SK-N-SH (cell line): ENCODE measurements at regions not wholly inside any gene's neighbourhood (a gene's known extent, or its start where the extent isn't known, plus 50 kb on each side); places are given as distances from the start of the nearest gene placed in this dataset.
A peak's percentile ranks its signal among the peaks of the same experiment; 100 is the strongest.

Source experiments
- CTCF ChIA-PET: fragments of 300-600, 350-600 bp; formaldehyde crosslinking; extraction: SDS; loops from one replicate; lab custom pipeline; 2021; lab: Yijun Ruan, JAX
- POLR2A ChIA-PET: fragments of 350-600 bp; sonication (Branson Sonifier 250); formaldehyde crosslinking; extraction: SDS; loops from one replicate; lab custom pipeline; 2020; ENCODE audit warnings: antibody characterized with exemption, inconsistent platforms; lab: Yijun Ruan, JAX
- DNase-seq: peaks from one replicate; pipeline ENCODE4 v3.0.0; 2012
- H2AFZ ChIP-seq: fragments of 200-600 bp; sonication (generic); 2 replicates; pipeline ENCODE4 v1.8.1; 2016; ENCODE audit warnings: antibody characterized with exemption, mild to moderate bottlenecking, low read depth
- H3F3A ChIP-seq: fragments of 200-600 bp; sonication (generic); replicated peaks from 2 replicates; pipeline ENCODE3; 2016; ENCODE audit warnings: antibody characterized with exemption, mild to moderate bottlenecking; ENCODE audit not compliant: insufficient read depth
- H3K27ac ChIP-seq, 2 experiments: fragments of 200-500 bp in 1 of 2; fragments of 200-600 bp in 1 of 2; sonication (Bioruptor generic) in 1 of 2; sonication (generic), shearing (Covaris generic) in 1 of 2; 2 replicates each; pipeline versions ENCODE4 v1.5.1 to v1.6.1; 2014 to 2016; ENCODE audit warnings: low read depth in 2 of 2, inconsistent platforms in 1 of 2, low read length in 1 of 2, mild to moderate bottlenecking in 1 of 2, mixed read lengths in 1 of 2
- H3K27me3 ChIP-seq: fragments of 200-600 bp; sonication (generic), shearing (Covaris generic); 2 replicates; pipeline ENCODE4 v1.6.1; 2016; ENCODE audit warnings: mixed run types; ENCODE audit not compliant: insufficient read depth
- H3K36me3 ChIP-seq, 2 experiments: fragments of 200-500 bp in 1 of 2; fragments of 200-600 bp in 1 of 2; sonication (Bioruptor generic) in 1 of 2; sonication (generic) in 1 of 2; replicated peaks in 1 of 2; 2 replicates each; pipeline versions ENCODE3 to v1.5.1; 2014 to 2016; ENCODE audit warnings: low read length in 1 of 2, mild to moderate bottlenecking in 1 of 2; ENCODE audit not compliant: insufficient read depth in 2 of 2, control insufficient read depth in 1 of 2
- H3K4me1 ChIP-seq, 2 experiments: fragments of 200-500 bp in 1 of 2; fragments of 200-600 bp in 1 of 2; sonication (Bioruptor generic) in 1 of 2; sonication (generic), shearing (Covaris generic) in 1 of 2; 2 replicates each; pipeline versions ENCODE4 v1.5.1 to v1.6.1; 2014 to 2016; ENCODE audit warnings: low read depth in 1 of 2, low read length in 1 of 2, mixed run types in 1 of 2; ENCODE audit not compliant: insufficient read depth in 2 of 2, control insufficient read depth in 1 of 2
- H3K4me2 ChIP-seq: fragments of 200-600 bp; sonication (generic), shearing (Covaris generic); 2 replicates; pipeline ENCODE4 v1.6.1; 2017; ENCODE audit warnings: mixed run types
- H3K4me3 ChIP-seq, 2 experiments: fragments of 200-500 bp in 1 of 2; fragments of 200-600 bp in 1 of 2; sonication (Bioruptor generic) in 1 of 2; sonication (generic), shearing (Covaris generic) in 1 of 2; 2 replicates each; pipeline versions ENCODE4 v1.5.1 to v1.8.1; 2014 to 2016; ENCODE audit warnings: low read depth in 2 of 2, inconsistent platforms in 1 of 2, low read length in 1 of 2, mild to moderate bottlenecking in 1 of 2, mixed read lengths in 1 of 2, moderate library complexity in 1 of 2
- H3K79me2 ChIP-seq: fragments of 200-600 bp; sonication (generic); 2 replicates; pipeline ENCODE4 v1.8.1; 2017; ENCODE audit warnings: mild to moderate bottlenecking; ENCODE audit not compliant: insufficient read depth
- H3K9ac ChIP-seq: fragments of 200-600 bp; sonication (generic); 2 replicates; pipeline ENCODE4 v1.6.1; 2017; ENCODE audit warnings: mixed run types
- H3K9me2 ChIP-seq: fragments of 200-600 bp; sonication (generic); 2 replicates; pipeline ENCODE4 v1.6.1; 2017; ENCODE audit warnings: mixed run types
- H3K9me3 ChIP-seq: fragments of 200-600 bp; sonication (generic); 2 replicates; pipeline ENCODE4 v1.6.1; 2017; ENCODE audit warnings: mixed run types, mild to moderate bottlenecking, moderate library complexity
- H4K20me1 ChIP-seq: fragments of 200-600 bp; sonication (generic); 2 replicates; pipeline ENCODE4 v1.6.1; 2017; ENCODE audit warnings: mild to moderate bottlenecking, mixed run types; ENCODE audit not compliant: insufficient read depth
- CHD2 ChIP-seq: fragments of 150-350 bp; IDR thresholded peaks from 2 replicates; pipeline ENCODE4 v1.6.1; 2018; ENCODE audit warnings: low read length; ENCODE audit not compliant: partially characterized antibody
- ELF1 ChIP-seq: IDR thresholded peaks from 2 replicates; pipeline ENCODE4 v1.4.0; 2012
- FOXJ3 ChIP-seq: sonication (generic); formaldehyde crosslinking; IDR thresholded peaks from 2 replicates; pipeline ENCODE4 v1.5.1; 2020; ENCODE audit warnings: mild to moderate bottlenecking, missing genetic modification reagents
- GATA2 ChIP-seq: sonication (generic); formaldehyde crosslinking; IDR thresholded peaks from 2 replicates; pipeline ENCODE4 v1.5.0; 2020; ENCODE audit warnings: mild to moderate bottlenecking, missing genetic modification reagents
- MAX ChIP-seq: IDR thresholded peaks from 2 replicates; pipeline ENCODE4 v1.4.0; 2012; ENCODE audit warnings: low read depth
- MXI1 ChIP-seq: IDR thresholded peaks from 2 replicates; pipeline ENCODE4 v1.6.1; 2012; ENCODE audit warnings: mild to moderate bottlenecking, low read depth, low read length, improper control_type of control experiment
- PBX3 ChIP-seq: IDR thresholded peaks from 2 replicates; pipeline ENCODE4; 2012
- RAD21 ChIP-seq: IDR thresholded peaks from 2 replicates; pipeline ENCODE4 v1.6.1; 2012; ENCODE audit warnings: mild to moderate bottlenecking, low read length
- RCOR1 ChIP-seq: fragments of 150-350 bp; IDR thresholded peaks from 2 replicates; pipeline ENCODE4 v1.6.1; 2017; ENCODE audit warnings: antibody characterized with exemption, low read length
- USF2 ChIP-seq: fragments of 150-350 bp; IDR thresholded peaks from 2 replicates; pipeline ENCODE4 v1.6.1; 2017; ENCODE audit warnings: antibody characterized with exemption, low read length, low read depth, borderline replicate concordance
- WGBS: methylation state at CpG from one replicate; pipeline ENCODE4 v1.1.6; 2017; ENCODE audit warnings: low lambda C conversion rate; 5-methylcytosine and 5-hydroxymethylcytosine counted together

DNA sequence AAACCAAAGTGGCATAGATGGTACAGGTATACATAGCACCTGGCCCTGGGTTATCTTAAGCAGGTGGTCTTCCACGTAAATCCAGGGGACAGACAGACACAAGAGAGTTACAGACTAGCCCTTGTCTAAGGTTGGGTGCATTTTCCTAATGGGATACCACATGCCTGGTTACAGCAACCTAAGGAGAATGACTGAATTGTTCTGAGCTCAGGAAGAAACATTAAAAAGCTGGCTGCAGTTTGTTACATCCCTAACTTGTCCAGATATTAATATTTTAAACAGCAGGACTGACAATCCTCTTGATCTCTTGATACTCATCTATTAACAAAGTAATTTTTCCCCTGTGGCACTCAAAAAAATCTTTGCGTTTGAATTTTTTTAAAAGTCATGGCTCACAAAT lies 102.2 kb upstream of the SERP2 start:
- Histone ChIP-seq H3K4me3 (no peak overlapping the region), H3K9me2 (no peaks in the 10 kb centered on the region), H3K4me1 (peaks cover 3 to 51% of the 10 kb centered on the region in 2 experiments; a peak in 2 of 4 replicates), H3K27me3 (no peaks in the 10 kb centered on the region), H3K9me3 (no peaks in the 10 kb centered on the region), H3K36me3 (no peaks in the 10 kb centered on the region), H3K79me2 (no peaks in the 10 kb centered on the region), H3K27ac (peak overlapping the region in 1 of 2 experiments; percentile 87; a peak in 3 of 4 replicates), H3F3A (no peaks in the 10 kb centered on the region), H4K20me1 (no peaks in the 10 kb centered on the region), H3K9ac (no peak overlapping the region), H2AFZ (no peak overlapping the region), H3K4me2 (no peak overlapping the region)
- no peak for DNase-seq
- POLR2A ChIA-PET = interaction anchor here (1.1 to 1.7 kb wide), 3 partner anchors 22 to 165 kb away, joined by 5 to 7 read pairs (median 6); no protein-coding TSS in a partner anchor
- no peak for TF ChIP-seq CHD2
- CTCF ChIA-PET = interaction anchor here (1.1 to 2.1 kb wide), 3 partner anchors 11 to 167 kb away, joined by 3 to 9 read pairs (median 5); no protein-coding TSS in a partner anchor
- 87% methylated on average over 2 of the region's 2 CpGs for WGBS

DNA sequence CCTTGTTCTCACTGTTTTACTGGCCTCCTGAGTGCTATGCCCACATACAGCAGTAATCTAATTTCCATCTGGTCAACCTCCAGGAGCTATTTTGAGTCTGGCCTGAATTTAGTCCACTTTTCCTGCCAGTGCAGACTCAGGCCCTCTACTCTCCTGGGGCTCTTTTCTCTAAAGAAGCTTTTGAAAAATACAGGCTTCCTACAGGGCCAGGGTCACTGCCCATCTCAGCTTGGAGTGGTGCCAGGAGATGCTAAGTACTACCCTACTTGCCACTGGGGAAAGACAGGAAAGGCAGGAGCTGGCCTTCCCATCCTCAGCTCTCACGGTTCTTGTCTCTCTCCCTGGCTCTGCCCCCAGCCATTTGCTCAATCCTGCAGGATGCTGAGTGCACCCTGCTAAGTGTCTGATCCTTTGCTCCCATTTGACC lies 101.7 kb upstream of the SERP2 start:
- no peaks in the 10 kb centered on the region for H3F3A ChIP-seq
- H3K9me3 ChIP-seq = no peaks in the 10 kb centered on the region
- no peaks in the 10 kb centered on the region for H3K27me3 ChIP-seq
- H3K9me2 ChIP-seq = no peaks in the 10 kb centered on the region
- DNase-seq = peak; percentile 55
- no peak overlapping the region for H3K9ac ChIP-seq
- H2AFZ ChIP-seq = no peak overlapping the region
- H3K27ac ChIP-seq = peak overlapping the region in 1 of 2 experiments; percentile 87; a peak in 3 of 4 replicates
- TF ChIP-seq MXI1 = peak; percentile 48; the same call in 1 of the 2 replicates
- no peak for TF ChIP-seq MAX
- no peak for TF ChIP-seq USF2
- peak; percentile 27 for TF ChIP-seq RAD21
- TF ChIP-seq ELF1 = no peak
- peak; percentile 28; the same call in 1 of the 2 replicates for TF ChIP-seq RCOR1
- 0 out of 2 replicates have a peak, but pooled peaks have one; percentile 14 for TF ChIP-seq GATA2 (CRISPR knock-in tag)
- peak; percentile 18 for TF ChIP-seq CHD2
- no peak for TF ChIP-seq PBX3
- TF ChIP-seq FOXJ3 (CRISPR knock-in tag) = peak; percentile 35; the same call in 1 of the 2 replicates
- no peaks in the 10 kb centered on the region for H3K36me3 ChIP-seq
- no peak overlapping the region for H3K4me2 ChIP-seq
- 71% methylated on average over 1 of the region's 1 CpG for WGBS
- no peak overlapping the region for H3K4me3 ChIP-seq
- no peaks in the 10 kb centered on the region for H3K79me2 ChIP-seq
- H3K4me1 ChIP-seq = peaks cover 3 to 51% of the 10 kb centered on the region in 2 experiments; a peak in 2 of 4 replicates
- H4K20me1 ChIP-seq = no peaks in the 10 kb centered on the region
- ChIA-PET CTCF (interaction anchor here (1.1 to 2.1 kb wide), 3 partner anchors 12 to 167 kb away, joined by 3 to 9 read pairs (median 5); no protein-coding TSS in a partner anchor), POLR2A (interaction anchor here (0.6 to 1.7 kb wide), 4 partner anchors 23 to 1048 kb away, joined by 5 to 7 read pairs (median 6); no protein-coding TSS in a partner anchor)
